Erythroblast (primary cell): ENCODE measurements at regions not wholly inside any gene's neighbourhood (a gene's known extent, or its start where the extent isn't known, plus 50 kb on each side); places are given as distances from the start of the nearest gene placed in this dataset.

Experiments used
- GATA1 ChIP-seq: IDR thresholded peaks from 2 replicates; pipeline ENCODE4 v1.6.1; 2011; ENCODE audit warnings: low read depth, mild to moderate bottlenecking, control low read depth, low read length, moderate library complexity
- POLR2A ChIP-seq: IDR thresholded peaks from 2 replicates; pipeline ENCODE4 v1.6.1; 2011; ENCODE audit warnings: mild to moderate bottlenecking, low read length

DNA sequence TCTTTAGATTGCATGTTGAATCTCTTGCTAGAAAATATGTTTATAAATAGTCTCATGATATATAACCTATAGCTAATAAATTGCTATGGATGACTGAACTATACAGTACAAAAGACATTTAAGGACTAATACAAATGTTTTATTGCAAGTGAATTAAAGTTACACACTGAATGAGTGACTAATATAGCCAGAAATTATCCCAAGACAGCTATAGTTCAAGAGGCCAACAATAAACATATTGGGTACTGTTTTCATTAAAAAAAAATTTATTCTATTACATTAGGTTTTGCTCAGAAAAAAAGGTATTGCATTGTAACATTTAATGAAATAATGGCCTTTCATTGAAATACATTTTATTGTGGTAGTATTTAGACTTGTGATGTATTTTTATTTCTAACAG lies 819.1 kb downstream of the TRIML1 start:
- TF ChIP-seq POLR2A: no peak
- TF ChIP-seq GATA1: no peak
